Left ventricle myocardium inferior (tissue), 1 donor: ENCODE measurements at regions not wholly inside any gene's neighbourhood (a gene's known extent, or its start where the extent isn't known, plus 50 kb on each side); places are given as distances from the start of the nearest gene placed in this dataset.

ENCODE experiments used
- DNase-seq: peaks from one replicate; pipeline ENCODE4 v3.0.0-alpha.2; 2020
- H3K27ac ChIP-seq: fragments of 200-600 bp; replicated peaks from 2 replicates; pipeline ENCODE4 v1.8.0; 2021
- H3K27me3 ChIP-seq: fragments of 200-600 bp; 2 replicates; pipeline ENCODE4 v1.8.0; 2021; ENCODE audit warnings: low read depth
- H3K36me3 ChIP-seq: fragments of 200-600 bp; 2 replicates; pipeline ENCODE4 v1.8.0; 2021
- H3K4me1 ChIP-seq: fragments of 200-600 bp; 2 replicates; pipeline ENCODE4 v1.8.0; 2021
- H3K4me3 ChIP-seq: fragments of 200-600 bp; 2 replicates; pipeline ENCODE4 v1.8.0; 2021; ENCODE audit warnings: mild to moderate bottlenecking, moderate library complexity
- H3K9me3 ChIP-seq: fragments of 200-600 bp; replicated peaks from 2 replicates; pipeline ENCODE4 v1.8.0; 2021
- intact Hi-C: fragments of 100-400 bp; cut with micrococcal nuclease; formaldehyde crosslinking; loops from one replicate; pipeline ENCODE4 v1.11.0; 2022
- TF ChIP-seq, protein P1 (sequence below): fragments of 200-600 bp; IDR thresholded peaks from 2 replicates; pipeline ENCODE4 v1.8.0; 2021; ENCODE audit warnings: antibody characterized with exemption, mild to moderate bottlenecking, borderline replicate concordance
- donor health status: DM: no; HTN: yes; CAD: no; lungs with severe emphysema.

- H3K36me3 ChIP-seq = no peaks in the 10 kb centered on the region
- no peak for DNase-seq
- intact Hi-C loops = no loop called here
- TF ChIP-seq, protein P1, sequence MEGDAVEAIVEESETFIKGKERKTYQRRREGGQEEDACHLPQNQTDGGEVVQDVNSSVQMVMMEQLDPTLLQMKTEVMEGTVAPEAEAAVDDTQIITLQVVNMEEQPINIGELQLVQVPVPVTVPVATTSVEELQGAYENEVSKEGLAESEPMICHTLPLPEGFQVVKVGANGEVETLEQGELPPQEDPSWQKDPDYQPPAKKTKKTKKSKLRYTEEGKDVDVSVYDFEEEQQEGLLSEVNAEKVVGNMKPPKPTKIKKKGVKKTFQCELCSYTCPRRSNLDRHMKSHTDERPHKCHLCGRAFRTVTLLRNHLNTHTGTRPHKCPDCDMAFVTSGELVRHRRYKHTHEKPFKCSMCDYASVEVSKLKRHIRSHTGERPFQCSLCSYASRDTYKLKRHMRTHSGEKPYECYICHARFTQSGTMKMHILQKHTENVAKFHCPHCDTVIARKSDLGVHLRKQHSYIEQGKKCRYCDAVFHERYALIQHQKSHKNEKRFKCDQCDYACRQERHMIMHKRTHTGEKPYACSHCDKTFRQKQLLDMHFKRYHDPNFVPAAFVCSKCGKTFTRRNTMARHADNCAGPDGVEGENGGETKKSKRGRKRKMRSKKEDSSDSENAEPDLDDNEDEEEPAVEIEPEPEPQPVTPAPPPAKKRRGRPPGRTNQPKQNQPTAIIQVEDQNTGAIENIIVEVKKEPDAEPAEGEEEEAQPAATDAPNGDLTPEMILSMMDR = no peak
- no peak overlapping the region for H3K4me3 ChIP-seq
- no peak overlapping the region for H3K27ac ChIP-seq
- peaks cover 10% of the 10 kb centered on the region for H3K4me1 ChIP-seq
- no peaks in the 10 kb centered on the region for H3K27me3 ChIP-seq
- no peaks in the 10 kb centered on the region for H3K9me3 ChIP-seq
Observed at GRCh38 chr11:109343242-109343641, 78.7 kb upstream of the C11orf87 start.

DNA sequence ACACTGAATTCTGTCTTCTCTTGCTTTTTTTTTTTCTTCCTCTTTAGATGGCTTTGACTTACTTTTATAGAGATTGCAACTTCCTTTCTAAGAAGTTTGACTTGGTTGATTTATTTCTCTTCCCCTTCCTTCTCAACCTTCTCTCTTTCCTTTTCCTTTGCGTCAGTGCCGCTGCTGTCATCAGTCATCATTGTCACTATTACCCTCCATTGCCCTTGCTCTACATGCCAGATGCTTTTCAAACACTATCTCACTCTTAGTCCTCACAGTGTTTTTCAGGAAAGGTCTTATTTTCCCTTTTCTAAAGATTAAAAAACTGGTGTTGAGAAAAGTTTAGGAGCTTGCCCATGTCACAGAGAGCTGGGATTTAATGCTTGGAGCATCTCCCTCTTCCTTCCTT, 74.7 kb upstream of the C11orf87 start:
- Histone ChIP-seq H3K27me3 (no peaks in the 10 kb centered on the region), H3K4me3 (no peak overlapping the region), H3K4me1 (peaks cover 10% of the 10 kb centered on the region), H3K27ac (no peak overlapping the region), H3K36me3 (no peaks in the 10 kb centered on the region), H3K9me3 (no peaks in the 10 kb centered on the region)
- intact Hi-C loops = no loop called here
- no peak for DNase-seq
- TF ChIP-seq, protein P1 = no peak

DNA sequence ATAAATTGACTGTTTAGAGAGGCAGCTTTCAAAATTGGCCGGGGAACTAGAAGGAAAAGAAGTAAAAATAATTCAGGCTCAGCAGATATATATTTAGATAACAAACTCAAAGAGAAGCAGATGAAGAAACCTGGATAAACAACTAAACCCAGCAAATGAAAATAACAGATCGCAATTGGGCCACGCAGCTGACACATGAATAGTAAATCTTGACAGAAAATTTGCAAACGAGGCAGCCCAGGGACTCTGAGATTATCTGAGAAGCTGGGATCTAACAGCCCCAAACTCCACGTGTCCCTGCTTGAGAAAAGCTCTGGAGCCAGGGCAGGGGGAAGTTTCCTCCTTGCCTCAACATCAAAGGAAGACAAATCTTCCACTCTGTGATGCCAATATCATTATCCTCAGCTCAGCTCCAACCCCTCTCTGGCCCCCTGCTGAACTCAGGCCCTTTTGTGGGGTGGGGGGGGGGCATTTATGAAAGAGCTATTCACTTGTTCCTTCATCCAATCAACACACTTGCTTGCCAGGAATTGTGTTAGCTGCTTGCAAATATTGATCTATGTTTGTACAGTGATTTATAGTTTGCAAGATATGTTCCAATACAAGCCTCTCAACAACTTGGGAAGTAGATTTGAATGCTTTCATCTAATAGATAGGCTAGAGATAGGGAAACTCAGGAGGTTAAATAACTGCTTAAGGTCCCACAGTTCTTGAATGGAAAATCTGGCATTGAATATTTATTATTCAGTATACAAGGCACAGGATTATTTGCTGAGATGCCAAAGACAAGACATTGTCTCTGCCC, 72.5 kb upstream of the C11orf87 start:
- H3K9me3 ChIP-seq = no peaks in the 10 kb centered on the region
- H3K36me3 ChIP-seq = no peaks in the 10 kb centered on the region
- intact Hi-C loops = no loop called here
- H3K27me3 ChIP-seq = no peaks in the 10 kb centered on the region
- DNase-seq = no peak
- TF ChIP-seq, protein P1 = no peak
- H3K4me3 ChIP-seq = no peak overlapping the region
- H3K27ac ChIP-seq = no peak overlapping the region
- H3K4me1 ChIP-seq = no peaks in the 10 kb centered on the region

- TF ChIP-seq, protein P1 = no peak
- no peak overlapping the region for H3K27ac ChIP-seq
- DNase-seq = no peak
- no peaks in the 10 kb centered on the region for H3K36me3 ChIP-seq
- H3K4me1 ChIP-seq = no peaks in the 10 kb centered on the region
- H3K27me3 ChIP-seq = no peaks in the 10 kb centered on the region
- intact Hi-C loops = no loop called here
- H3K4me3 ChIP-seq = no peak overlapping the region
- H3K9me3 ChIP-seq = no peaks in the 10 kb centered on the region
Observed at GRCh38 chr11:109350091-109350490, 71.9 kb upstream of the C11orf87 start.

- H3K36me3 ChIP-seq = no peaks in the 10 kb centered on the region
- no peak for DNase-seq
- intact Hi-C loops = no loop called here
Observed at GRCh38 chr11:109362059-109362458, 59.9 kb upstream of the C11orf87 start.

More at GRCh38 chr11:109362059-109362458, 59.9 kb upstream of the C11orf87 start:
- Histone ChIP-seq H3K27ac (no peak overlapping the region), H3K9me3 (peaks cover 8% of the 10 kb centered on the region), H3K27me3 (no peaks in the 10 kb centered on the region), H3K4me3 (no peak overlapping the region), H3K4me1 (no peaks in the 10 kb centered on the region)
- TF ChIP-seq, protein P1 = no peak
